SU-DHL-6 (cell line): ENCODE measurements at regions not wholly inside any gene's neighbourhood (a gene's known extent, or its start where the extent isn't known, plus 50 kb on each side); places are given as distances from the start of the nearest gene placed in this dataset.

Source experiments
- CTCF ChIP-seq: fragments of 200-600 bp; sonication (generic); IDR thresholded peaks from one replicate; pipeline ENCODE4 v1.5.1; 2017; ENCODE audit warnings: antibody characterized with exemption, mild to moderate bottlenecking, low read length, moderate library complexity; ENCODE audit not compliant: insufficient read depth, poor library complexity, severe bottlenecking
- EZH2phosphoT487 ChIP-seq: fragments of 200-600 bp; sonication (generic), shearing (Covaris generic); conservative IDR thresholded peaks from 2 replicates; pipeline ENCODE4 v1.6.1; 2018; ENCODE audit warnings: mild to moderate bottlenecking, antibody characterized with exemption, low read length, moderate library complexity, mixed read lengths

GRCh38 chr2:236988216-236988615 lies 97.5 kb upstream of the COPS8 start:
- TF ChIP-seq CTCF: no peak
- no peak for TF ChIP-seq EZH2phosphoT487
